ENCODE measurements at regions not wholly inside any gene's neighbourhood (a gene's known extent, or its start where the extent isn't known, plus 50 kb on each side); places are given as distances from the start of the nearest gene placed in this dataset.
"Not testable (repeated sequence)": the region's sequence is repeated elsewhere in the genome, so short reads cannot be mapped to it uniquely, and the experiment has no call there.

DNA sequence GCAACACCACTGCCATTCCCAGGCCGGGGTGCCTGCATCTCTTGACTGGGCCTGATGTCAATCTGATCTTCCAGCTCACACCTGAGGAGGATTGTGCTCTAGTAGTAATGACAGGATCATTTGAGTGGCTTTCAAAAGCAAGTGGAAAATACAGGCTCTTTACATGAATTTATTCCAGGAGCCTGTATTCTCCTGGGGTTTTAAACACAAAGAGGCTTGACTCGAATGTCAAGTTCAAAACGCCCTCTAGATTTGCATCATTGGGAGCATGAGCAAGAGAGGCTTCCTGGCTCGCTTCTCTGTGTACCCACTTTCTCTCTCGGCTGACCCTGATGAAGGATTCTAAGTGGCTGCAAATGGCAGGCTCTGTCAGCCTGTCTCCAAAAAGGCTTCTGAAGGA is 199.5 kb upstream of the PUDP start:
- no peaks in the 10 kb centered on the region for H3K27me3 ChIP-seq (ENCODE audit: control insufficient read depth, insufficient read depth, low read length, poor library complexity, severe bottlenecking)
- 90 to 94% methylated on average over 5 of the region's 5 CpGs for WGBS, 2 experiments
- no peak overlapping the region for H3K27ac ChIP-seq (ENCODE audit: insufficient read depth, low read depth, low read length, poor library complexity, severe bottlenecking)
- H3K4me1 ChIP-seq (ENCODE audit: control insufficient read depth, insufficient read depth, low read length), result no peaks in the 10 kb centered on the region
- no peaks in the 10 kb centered on the region for H3K9me3 ChIP-seq (ENCODE audit: control insufficient read depth, low read length)
- no peak overlapping the region for H3K4me3 ChIP-seq (ENCODE audit: insufficient read depth, low read depth, low read length)
- no peaks in the 10 kb centered on the region for H3K36me3 ChIP-seq (ENCODE audit: control insufficient read depth, insufficient read depth, low read length)

DNA sequence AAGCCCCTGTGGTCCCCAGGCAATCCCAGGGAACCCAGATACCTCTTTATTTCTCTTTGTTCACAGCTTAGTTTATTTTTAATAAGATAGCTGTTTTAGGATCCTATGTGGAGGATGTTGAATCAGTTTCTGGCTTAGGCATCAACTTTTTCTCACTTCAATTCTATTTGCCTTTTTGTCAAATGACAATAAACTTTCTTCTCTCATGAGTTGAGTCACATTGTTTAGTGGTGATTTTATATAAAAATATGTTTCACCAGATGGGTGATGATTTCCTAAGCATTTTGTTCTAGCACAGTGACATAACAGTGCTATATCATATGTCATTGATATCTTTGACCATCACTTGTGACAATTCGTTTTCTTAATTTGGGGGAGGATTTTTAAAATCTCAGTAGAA is 198.1 kb upstream of the PUDP start:
- Histone ChIP-seq H3K9me3 (ENCODE audit: control insufficient read depth, low read length) (no peaks in the 10 kb centered on the region), H3K27ac (ENCODE audit: insufficient read depth, low read depth, low read length, poor library complexity, severe bottlenecking) (no peak overlapping the region), H3K4me1 (ENCODE audit: control insufficient read depth, insufficient read depth, low read length) (no peaks in the 10 kb centered on the region), H3K27me3 (ENCODE audit: control insufficient read depth, insufficient read depth, low read length, poor library complexity, severe bottlenecking) (no peaks in the 10 kb centered on the region), H3K36me3 (ENCODE audit: control insufficient read depth, insufficient read depth, low read length) (no peaks in the 10 kb centered on the region), H3K4me3 (ENCODE audit: insufficient read depth, low read depth, low read length) (no peak overlapping the region)
- no CpG with 5 or more reads among the region's 1 CpG for WGBS, 2 experiments

DNA sequence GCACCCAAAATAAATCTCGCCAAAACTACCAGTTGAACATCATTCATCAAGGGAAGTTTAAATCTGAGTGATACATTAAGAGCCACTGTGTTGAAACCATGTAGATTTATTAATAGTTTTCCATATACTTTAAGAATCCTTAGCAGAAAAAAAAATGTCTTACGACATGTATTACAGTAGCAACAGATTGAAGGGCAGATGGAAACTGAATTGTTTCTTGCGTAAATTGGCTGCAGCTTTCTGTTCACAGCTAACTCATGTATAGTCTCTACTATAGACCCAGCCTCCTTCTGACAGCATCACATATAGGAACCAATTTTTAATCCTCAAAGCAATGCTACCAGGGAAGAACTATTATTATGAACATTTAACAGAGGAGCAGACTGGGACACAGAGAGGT is 195.2 kb upstream of the PUDP start:
- WGBS, 2 experiments, result 92 to 100% methylated on average over 1 to 2 of the region's 3 CpGs
- Histone ChIP-seq H3K9me3 (ENCODE audit: control insufficient read depth, low read length) (no peaks in the 10 kb centered on the region), H3K36me3 (ENCODE audit: control insufficient read depth, insufficient read depth, low read length) (no peaks in the 10 kb centered on the region), H3K27me3 (ENCODE audit: control insufficient read depth, insufficient read depth, low read length, poor library complexity, severe bottlenecking) (no peaks in the 10 kb centered on the region), H3K4me1 (ENCODE audit: control insufficient read depth, insufficient read depth, low read length) (no peaks in the 10 kb centered on the region), H3K4me3 (ENCODE audit: insufficient read depth, low read depth, low read length) (no peak overlapping the region), H3K27ac (ENCODE audit: insufficient read depth, low read depth, low read length, poor library complexity, severe bottlenecking) (no peak overlapping the region)

DNA sequence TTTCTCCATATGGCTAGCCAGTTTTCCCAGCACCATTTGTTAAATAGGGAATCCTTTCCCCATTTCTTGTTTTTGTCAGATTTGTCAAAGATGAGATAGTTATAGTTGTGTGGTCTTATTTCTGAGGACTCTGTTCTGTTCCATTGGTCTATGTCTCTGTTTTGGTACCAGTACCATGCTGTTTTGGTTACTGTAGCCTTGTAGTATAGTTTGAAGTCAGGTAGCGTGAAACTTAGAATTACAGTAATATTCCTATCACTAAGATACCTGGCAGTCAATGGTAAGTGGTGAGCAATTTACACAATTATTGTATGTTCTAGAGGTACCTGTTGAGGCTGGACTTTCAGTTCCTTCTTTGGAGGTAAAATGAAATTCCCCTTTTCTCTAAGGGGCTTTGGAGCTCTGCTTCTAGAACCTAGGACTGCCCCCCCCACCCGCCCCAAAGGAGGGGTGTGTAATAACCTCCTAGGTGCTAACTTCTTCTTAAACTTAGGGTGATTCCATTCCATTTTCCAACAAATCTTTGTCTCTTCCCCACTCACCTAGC is 187.9 kb upstream of the PUDP start:
- whole genome bisulfite sequencing, 2 experiments, result 83% methylated on average over 1 of the region's 2 CpGs; no CpG with 5 or more reads in 1 of the 2 experiments
- not testable (repeated sequence) for H3K9me3 ChIP-seq (ENCODE audit: control insufficient read depth, low read length)

DNA sequence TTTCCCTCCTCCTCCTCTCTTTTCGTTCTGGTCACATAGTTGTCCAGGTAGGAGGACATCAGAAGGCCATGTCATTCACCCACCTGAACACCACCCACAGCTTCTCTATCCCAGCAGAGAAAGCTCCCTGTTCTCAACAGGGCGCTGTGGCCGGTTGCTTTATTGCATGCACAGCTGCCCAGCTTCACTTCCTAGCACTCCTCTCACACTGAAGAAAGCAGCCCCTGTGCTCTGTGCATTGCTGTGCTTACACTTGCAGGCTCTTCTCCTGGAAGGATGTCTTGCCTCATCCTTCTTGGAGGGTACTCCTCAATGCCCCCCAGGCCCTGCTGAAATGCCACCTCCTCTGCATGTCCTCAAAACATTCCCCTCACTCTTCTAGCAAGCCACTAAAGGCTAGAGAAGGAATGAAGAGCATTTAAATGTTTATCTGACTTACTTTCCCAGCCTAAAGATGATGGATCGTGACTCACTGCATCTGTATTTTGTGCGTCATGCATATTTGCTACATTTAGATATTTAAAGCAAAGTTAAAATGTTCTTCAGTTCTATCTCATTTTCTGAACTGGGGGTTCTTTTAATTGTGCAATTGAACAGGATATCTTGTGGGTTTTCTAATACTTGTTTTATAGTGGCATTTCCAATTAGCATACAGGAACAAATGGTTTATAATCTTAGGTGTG is 186.4 kb upstream of the PUDP start:
- no peaks in the 10 kb centered on the region for H3K9me3 ChIP-seq (ENCODE audit: control insufficient read depth, low read length)
- no peak overlapping the region for H3K27ac ChIP-seq (ENCODE audit: insufficient read depth, low read depth, low read length, poor library complexity, severe bottlenecking)
- 98 to 100% methylated on average over 3 of the region's 5 CpGs for WGBS, 2 experiments
- H3K27me3 ChIP-seq (ENCODE audit: control insufficient read depth, insufficient read depth, low read length, poor library complexity, severe bottlenecking), result no peaks in the 10 kb centered on the region
- H3K4me3 ChIP-seq (ENCODE audit: insufficient read depth, low read depth, low read length), result no peak overlapping the region
- no peaks in the 10 kb centered on the region for H3K36me3 ChIP-seq (ENCODE audit: control insufficient read depth, insufficient read depth, low read length)
- no peaks in the 10 kb centered on the region for H3K4me1 ChIP-seq (ENCODE audit: control insufficient read depth, insufficient read depth, low read length)

More for the DNA sequence above, 187.9 kb upstream of the PUDP start:
- H3K27ac ChIP-seq (ENCODE audit: insufficient read depth, low read depth, low read length, poor library complexity, severe bottlenecking); H3K36me3 ChIP-seq (ENCODE audit: control insufficient read depth, insufficient read depth, low read length); H3K4me3 ChIP-seq (ENCODE audit: insufficient read depth, low read depth, low read length); H3K4me1 ChIP-seq (ENCODE audit: control insufficient read depth, insufficient read depth, low read length); H3K27me3 ChIP-seq (ENCODE audit: control insufficient read depth, insufficient read depth, low read length, poor library complexity, severe bottlenecking): not testable (repeated sequence)

DNA sequence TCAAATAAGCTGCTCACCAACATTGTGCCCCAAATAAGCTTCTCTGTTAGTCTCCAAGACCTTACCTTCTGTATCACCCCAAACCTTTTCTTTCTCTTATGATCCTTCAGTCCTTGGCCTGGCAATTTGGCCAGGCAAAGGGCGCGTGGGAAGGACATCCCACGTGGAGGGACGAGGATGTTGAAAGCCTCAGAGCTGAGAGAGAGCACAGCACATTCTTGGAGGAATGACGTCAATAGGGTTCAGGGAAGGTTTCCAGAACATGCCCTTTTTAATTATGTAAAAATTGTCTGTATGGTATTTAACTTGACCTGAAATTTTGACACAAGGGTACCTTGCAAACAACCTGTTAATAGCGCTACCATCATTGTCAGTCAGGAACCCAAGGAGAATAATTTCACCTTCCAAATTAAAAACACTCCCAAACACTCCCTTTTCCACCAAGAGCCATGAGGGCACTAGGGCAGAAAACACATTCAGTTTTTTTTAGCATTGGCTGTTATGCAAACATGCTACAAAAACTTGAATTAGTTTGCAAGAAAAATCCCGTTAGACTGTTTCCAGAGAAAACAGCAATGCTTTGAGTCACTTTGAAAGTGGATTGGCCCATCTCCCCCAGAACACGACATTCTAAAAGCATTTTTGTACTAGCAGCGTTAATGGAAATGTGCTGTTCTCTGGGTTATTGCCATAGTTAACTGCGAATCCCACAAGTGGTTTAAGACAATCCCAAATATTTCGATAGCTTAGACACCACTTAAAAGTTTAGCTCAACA is 183.2 kb upstream of the PUDP start:
- H3K27ac ChIP-seq (ENCODE audit: insufficient read depth, low read depth, low read length, poor library complexity, severe bottlenecking), result no peak overlapping the region
- 92 to 94% methylated on average over 11 of the region's 11 CpGs for WGBS, 2 experiments
- H3K36me3 ChIP-seq (ENCODE audit: control insufficient read depth, insufficient read depth, low read length), result no peaks in the 10 kb centered on the region
- no peaks in the 10 kb centered on the region for H3K27me3 ChIP-seq (ENCODE audit: control insufficient read depth, insufficient read depth, low read length, poor library complexity, severe bottlenecking)
- H3K4me1 ChIP-seq (ENCODE audit: control insufficient read depth, insufficient read depth, low read length), result no peaks in the 10 kb centered on the region
- no peaks in the 10 kb centered on the region for H3K9me3 ChIP-seq (ENCODE audit: control insufficient read depth, low read length)
- H3K4me3 ChIP-seq (ENCODE audit: insufficient read depth, low read depth, low read length), result no peak overlapping the region

DNA sequence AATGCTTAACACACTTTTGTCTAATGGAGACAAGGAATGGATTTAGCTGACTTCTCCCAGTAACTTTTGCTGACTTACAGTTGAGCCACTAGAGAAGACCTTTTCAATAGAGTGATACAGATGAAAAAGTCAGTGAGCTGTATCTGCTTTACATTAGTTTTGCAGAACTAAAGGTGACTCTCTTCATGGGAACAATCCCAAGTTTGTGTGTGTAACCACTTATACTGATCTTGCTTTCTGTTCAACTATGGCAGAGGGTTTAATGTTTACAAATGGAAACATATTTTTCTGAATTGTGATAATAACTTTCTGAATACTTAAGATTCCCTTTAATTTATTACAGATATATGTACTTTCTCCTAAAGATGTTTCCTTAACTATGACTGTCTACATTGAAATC is 182.6 kb upstream of the PUDP start:
- no peak overlapping the region for H3K4me3 ChIP-seq (ENCODE audit: insufficient read depth, low read depth, low read length)
- no peaks in the 10 kb centered on the region for H3K9me3 ChIP-seq (ENCODE audit: control insufficient read depth, low read length)
- H3K27ac ChIP-seq (ENCODE audit: insufficient read depth, low read depth, low read length, poor library complexity, severe bottlenecking), result no peak overlapping the region
- no peaks in the 10 kb centered on the region for H3K27me3 ChIP-seq (ENCODE audit: control insufficient read depth, insufficient read depth, low read length, poor library complexity, severe bottlenecking)
- no peaks in the 10 kb centered on the region for H3K4me1 ChIP-seq (ENCODE audit: control insufficient read depth, insufficient read depth, low read length)
- no peaks in the 10 kb centered on the region for H3K36me3 ChIP-seq (ENCODE audit: control insufficient read depth, insufficient read depth, low read length)

DNA sequence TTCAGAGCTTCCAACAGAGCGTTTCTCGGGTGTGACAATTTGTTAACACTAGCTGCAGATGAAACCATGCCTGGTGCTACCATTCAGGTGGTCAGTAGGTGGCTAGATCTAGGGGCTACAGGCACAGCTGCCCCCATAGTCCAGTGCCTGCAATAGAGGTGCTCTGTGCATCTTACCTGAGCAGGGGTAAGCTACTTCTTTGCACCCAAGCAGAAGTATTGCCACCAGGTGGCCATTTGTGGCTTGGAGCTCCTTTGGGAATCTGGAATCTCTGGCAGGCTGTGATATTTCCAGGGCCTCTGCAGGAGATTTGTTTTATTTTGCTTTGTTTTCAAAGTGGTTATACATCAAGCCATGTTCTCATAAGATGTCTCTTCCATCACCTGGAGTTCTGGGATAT is 170.7 kb upstream of the PUDP start:
- no peaks in the 10 kb centered on the region for H3K4me1 ChIP-seq (ENCODE audit: control insufficient read depth, insufficient read depth, low read length)

DNA sequence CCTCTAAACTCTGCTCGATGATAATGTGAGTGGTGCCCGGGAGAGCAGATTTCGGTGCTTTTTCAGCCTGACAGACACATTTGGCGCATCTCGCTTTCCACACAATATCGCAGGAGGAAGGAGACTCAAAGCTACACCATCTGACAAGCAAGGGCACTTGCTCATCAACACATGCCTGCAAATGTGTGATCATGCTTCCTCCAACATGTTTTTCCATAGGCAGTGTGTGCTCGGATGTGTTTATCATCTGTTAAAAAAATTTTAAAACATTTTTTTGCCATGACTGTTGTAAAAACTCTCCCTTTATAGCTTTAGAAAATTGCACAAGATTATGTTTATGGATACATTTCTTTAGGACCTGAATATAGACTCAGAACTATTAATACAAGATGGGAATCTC is 170.3 kb upstream of the PUDP start:
- Histone ChIP-seq H3K9me3 (ENCODE audit: control insufficient read depth, low read length) (no peaks in the 10 kb centered on the region), H3K4me3 (ENCODE audit: insufficient read depth, low read depth, low read length) (no peak overlapping the region), H3K27me3 (ENCODE audit: control insufficient read depth, insufficient read depth, low read length, poor library complexity, severe bottlenecking) (no peaks in the 10 kb centered on the region), H3K27ac (ENCODE audit: insufficient read depth, low read depth, low read length, poor library complexity, severe bottlenecking) (no peak overlapping the region), H3K4me1 (ENCODE audit: control insufficient read depth, insufficient read depth, low read length) (no peaks in the 10 kb centered on the region), H3K36me3 (ENCODE audit: control insufficient read depth, insufficient read depth, low read length) (no peaks in the 10 kb centered on the region)
- 97 to 98% methylated on average over 6 of the region's 7 CpGs for WGBS, 2 experiments

More for the DNA sequence above, 170.7 kb upstream of the PUDP start:
- no peak overlapping the region for H3K4me3 ChIP-seq (ENCODE audit: insufficient read depth, low read depth, low read length)
- H3K36me3 ChIP-seq (ENCODE audit: control insufficient read depth, insufficient read depth, low read length), result no peaks in the 10 kb centered on the region
- H3K27me3 ChIP-seq (ENCODE audit: control insufficient read depth, insufficient read depth, low read length, poor library complexity, severe bottlenecking), result no peaks in the 10 kb centered on the region
- no peak overlapping the region for H3K27ac ChIP-seq (ENCODE audit: insufficient read depth, low read depth, low read length, poor library complexity, severe bottlenecking)
- WGBS, 2 experiments, result 97 to 98% methylated on average over 2 of the region's 2 CpGs
- no peaks in the 10 kb centered on the region for H3K9me3 ChIP-seq (ENCODE audit: control insufficient read depth, low read length)

DNA sequence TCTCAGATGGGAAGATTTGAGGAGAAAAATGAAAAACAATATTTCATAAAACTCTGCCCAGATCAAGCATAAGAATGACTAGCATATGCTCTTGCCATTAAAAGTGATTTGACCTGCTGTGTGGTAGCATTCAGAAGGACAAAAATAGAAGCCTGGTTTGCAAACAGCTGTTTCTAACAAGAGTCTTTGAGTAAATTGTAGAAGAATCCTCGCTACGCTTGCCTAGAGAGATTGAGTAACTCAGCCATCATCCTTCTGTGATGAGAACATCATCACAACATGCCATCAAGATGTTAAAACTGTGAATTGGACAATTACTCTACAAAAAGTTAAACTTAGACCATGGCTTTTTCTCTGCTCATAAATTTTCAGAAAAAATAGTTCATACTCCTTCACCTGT is 168.9 kb upstream of the PUDP start:
- Histone ChIP-seq H3K36me3 (ENCODE audit: control insufficient read depth, insufficient read depth, low read length) (no peaks in the 10 kb centered on the region), H3K4me1 (ENCODE audit: control insufficient read depth, insufficient read depth, low read length) (no peaks in the 10 kb centered on the region), H3K4me3 (ENCODE audit: insufficient read depth, low read depth, low read length) (no peak overlapping the region), H3K27me3 (ENCODE audit: control insufficient read depth, insufficient read depth, low read length, poor library complexity, severe bottlenecking) (no peaks in the 10 kb centered on the region), H3K27ac (ENCODE audit: insufficient read depth, low read depth, low read length, poor library complexity, severe bottlenecking) (no peak overlapping the region), H3K9me3 (ENCODE audit: control insufficient read depth, low read length) (no peaks in the 10 kb centered on the region)
- WGBS, 2 experiments, result 83 to 100% methylated on average over 2 of the region's 2 CpGs
